GM12864 (cell line): ENCODE measurements at regions not wholly inside any gene's neighbourhood (a gene's known extent, or its start where the extent isn't known, plus 50 kb on each side); places are given as distances from the start of the nearest gene placed in this dataset.

Source experiments
- DNase-seq: peaks from one replicate; pipeline ENCODE4 v3.0.0-alpha.2; 2011; ENCODE audit warnings: low read depth
- H3K4me3 ChIP-seq: 2 replicates; pipeline ENCODE4 v1.5.1; 2011; ENCODE audit warnings: mild to moderate bottlenecking, low read depth, low read length, control low read depth
- CTCF ChIP-seq: IDR thresholded peaks from 2 replicates; pipeline ENCODE4 v1.5.1; 2011; ENCODE audit warnings: low read depth, mild to moderate bottlenecking, moderate library complexity, low read length, control low read depth, inconsistent platforms; ENCODE audit errors: missing control alignments

GRCh38 chr1:115454837-115455511 is 116.9 kb upstream of the NGF start:
- DNase-seq: no peak
- H3K4me3 ChIP-seq: no peak overlapping the region
- no peak for TF ChIP-seq CTCF

GRCh38 chr1:115453666-115454065 is 115.6 kb upstream of the NGF start:
- no peak overlapping the region for H3K4me3 ChIP-seq
- DNase-seq: no peak
- no peak for TF ChIP-seq CTCF

- DNase-seq: no peak
- no peak for TF ChIP-seq CTCF
- no peak overlapping the region for H3K4me3 ChIP-seq
These were observed 114.7 kb upstream of the NGF start for GRCh38 chr1:115452600-115453329.

GRCh38 chr1:115450501-115451040 is 112.5 kb upstream of the NGF start:
- DNase-seq: no peak
- H3K4me3 ChIP-seq: no peak overlapping the region
- TF ChIP-seq CTCF: no peak

- no peak for DNase-seq
- no peak overlapping the region for H3K4me3 ChIP-seq
- TF ChIP-seq CTCF: no peak
These were observed 110.4 kb upstream of the NGF start for GRCh38 chr1:115448282-115449044.

- no peak overlapping the region for H3K4me3 ChIP-seq
- no peak for DNase-seq
- no peak for TF ChIP-seq CTCF
These were observed 109.6 kb upstream of the NGF start for GRCh38 chr1:115447672-115448071.
